ENCODE measurements at regions not wholly inside any gene's neighbourhood (a gene's known extent, or its start where the extent isn't known, plus 50 kb on each side); places are given as distances from the start of the nearest gene placed in this dataset.
A peak's percentile ranks its signal among the peaks of the same experiment; 100 is the strongest.

DNA sequence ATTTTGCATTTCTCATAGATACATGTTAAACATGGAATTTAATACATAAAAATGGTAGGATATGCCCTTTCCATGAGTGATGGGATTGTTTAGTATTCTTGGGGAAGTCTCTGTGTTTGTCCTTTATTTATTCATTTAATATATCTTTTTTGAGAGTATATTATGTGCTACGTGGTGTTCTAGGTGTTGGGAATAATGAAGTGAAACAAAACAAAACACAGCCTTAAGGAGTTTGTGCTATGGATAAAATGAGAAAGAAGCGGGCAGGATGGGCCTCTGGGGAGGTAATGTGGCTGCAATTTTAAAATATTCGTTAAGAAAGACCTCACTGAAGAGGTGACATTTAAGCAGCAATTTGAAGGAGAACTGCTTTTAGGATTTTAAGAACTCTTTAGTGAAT is 851.5 kb downstream of the MAFB start:
- Histone ChIP-seq H3K4me2 (ENCODE audit: low read length) (no peak overlapping the region), H2AFZ (ENCODE audit: low read depth, low read length) (no peak overlapping the region), H3K27ac (ENCODE audit: low read length) (no peak overlapping the region), H4K20me1 (ENCODE audit: insufficient read depth, low read length) (no peaks in the 10 kb centered on the region), H3K9me3 (ENCODE audit: insufficient read depth, low read length) (no peaks in the 10 kb centered on the region), H3K27me3 (ENCODE audit: low read depth, low read length) (no peaks in the 10 kb centered on the region), H3K4me1 (ENCODE audit: low read length) (peaks cover 15% of the 10 kb centered on the region; the same call in 1 of the 2 replicates), H3K79me2 (ENCODE audit: low read length) (no peaks in the 10 kb centered on the region), H3K4me3 (ENCODE audit: low read length) (no peak overlapping the region), H3K9ac (ENCODE audit: low read length) (no peak overlapping the region), H3K36me3 (replicated peaks; ENCODE audit: low read depth, low read length) (peaks cover 17% of the 10 kb centered on the region)
- TF ChIP-seq EZH2phosphoT487 (IDR thresholded peaks at IDR 0.05; ENCODE audit: low read depth): no peak

DNA sequence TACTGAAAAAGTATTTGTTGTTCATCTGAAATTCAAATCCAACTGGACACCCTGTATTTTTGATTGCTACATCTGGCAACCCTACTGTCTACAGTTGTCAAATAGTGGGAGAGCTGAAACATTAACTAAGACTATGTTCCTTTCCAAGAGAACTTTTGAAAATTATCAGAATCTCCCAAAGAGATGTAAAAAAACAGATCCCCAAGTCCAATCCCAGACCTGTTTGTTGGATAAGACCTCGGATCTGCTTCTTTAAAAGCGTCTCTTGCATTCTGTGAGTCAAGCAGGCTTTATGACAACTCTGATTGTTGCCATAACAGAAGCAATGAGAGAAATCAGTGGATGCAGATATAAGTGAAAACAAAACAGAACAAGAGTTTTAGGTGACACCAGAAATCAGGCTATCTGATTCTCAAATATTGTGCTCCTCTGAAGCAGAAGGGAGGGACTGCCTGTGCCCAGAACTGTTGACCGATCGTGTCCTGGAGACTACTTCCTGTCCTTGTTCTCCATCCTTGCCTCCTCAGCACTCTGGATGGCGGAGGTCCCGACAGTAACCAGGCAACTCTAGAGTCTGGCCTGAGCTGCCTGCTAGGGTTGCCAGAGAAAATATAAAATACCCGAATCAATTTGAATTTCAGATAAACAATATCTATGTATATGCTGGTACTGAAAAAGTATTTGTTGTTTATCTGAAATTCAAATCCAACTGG is 853.8 kb downstream of the MAFB start:
- no peaks in the 10 kb centered on the region for H3K79me2 ChIP-seq (ENCODE audit: low read length)
- 0 out of 2 replicates have a peak, but pooled peaks cover 3% of the 10 kb centered on the region for H3K9me3 ChIP-seq (ENCODE audit: insufficient read depth, low read length)
- H3K9ac ChIP-seq (ENCODE audit: low read length): no peak overlapping the region
- no peak overlapping the region for H3K27ac ChIP-seq (ENCODE audit: low read length)
- H3K4me3 ChIP-seq (ENCODE audit: low read length): no peak overlapping the region
- H2AFZ ChIP-seq (ENCODE audit: low read depth, low read length): no peak overlapping the region
- no peak for TF ChIP-seq EZH2phosphoT487 (IDR thresholded peaks at IDR 0.05; ENCODE audit: low read depth)
- TF ChIP-seq, protein P1, sequence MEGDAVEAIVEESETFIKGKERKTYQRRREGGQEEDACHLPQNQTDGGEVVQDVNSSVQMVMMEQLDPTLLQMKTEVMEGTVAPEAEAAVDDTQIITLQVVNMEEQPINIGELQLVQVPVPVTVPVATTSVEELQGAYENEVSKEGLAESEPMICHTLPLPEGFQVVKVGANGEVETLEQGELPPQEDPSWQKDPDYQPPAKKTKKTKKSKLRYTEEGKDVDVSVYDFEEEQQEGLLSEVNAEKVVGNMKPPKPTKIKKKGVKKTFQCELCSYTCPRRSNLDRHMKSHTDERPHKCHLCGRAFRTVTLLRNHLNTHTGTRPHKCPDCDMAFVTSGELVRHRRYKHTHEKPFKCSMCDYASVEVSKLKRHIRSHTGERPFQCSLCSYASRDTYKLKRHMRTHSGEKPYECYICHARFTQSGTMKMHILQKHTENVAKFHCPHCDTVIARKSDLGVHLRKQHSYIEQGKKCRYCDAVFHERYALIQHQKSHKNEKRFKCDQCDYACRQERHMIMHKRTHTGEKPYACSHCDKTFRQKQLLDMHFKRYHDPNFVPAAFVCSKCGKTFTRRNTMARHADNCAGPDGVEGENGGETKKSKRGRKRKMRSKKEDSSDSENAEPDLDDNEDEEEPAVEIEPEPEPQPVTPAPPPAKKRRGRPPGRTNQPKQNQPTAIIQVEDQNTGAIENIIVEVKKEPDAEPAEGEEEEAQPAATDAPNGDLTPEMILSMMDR (IDR thresholded peaks at IDR 0.05; ENCODE audit: low read depth, low read length): no peak
- no peak overlapping the region for H3K4me2 ChIP-seq (ENCODE audit: low read length)
- peaks cover 28% of the 10 kb centered on the region for H3K36me3 ChIP-seq (replicated peaks; ENCODE audit: low read depth, low read length)
- peaks cover 38% of the 10 kb centered on the region for H3K4me1 ChIP-seq (ENCODE audit: low read length)
- no peaks in the 10 kb centered on the region for H4K20me1 ChIP-seq (ENCODE audit: insufficient read depth, low read length)
- H3K27me3 ChIP-seq (ENCODE audit: low read depth, low read length): no peaks in the 10 kb centered on the region

DNA sequence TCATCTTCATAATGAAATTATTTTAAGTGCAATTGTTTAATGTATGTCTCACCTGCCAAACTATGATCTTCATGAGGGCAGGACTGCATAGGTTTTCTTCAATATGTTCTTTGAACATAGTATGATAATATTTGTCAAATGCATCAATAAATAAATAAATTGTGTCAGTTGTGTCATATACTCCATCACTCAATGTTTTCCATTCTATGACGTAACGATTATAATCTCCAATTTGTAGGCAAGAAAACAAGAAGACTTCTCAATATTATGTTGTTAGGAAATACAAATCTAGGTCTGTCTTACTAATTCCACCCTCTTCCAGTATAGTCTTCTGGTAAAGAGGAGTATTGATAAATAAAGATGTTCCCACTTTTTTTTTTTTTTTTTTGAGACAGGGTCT is 858.1 kb downstream of the MAFB start:
- Histone ChIP-seq H3K27ac (ENCODE audit: low read length) (peak overlapping the region; percentile 93), H2AFZ (ENCODE audit: low read depth, low read length) (no peak overlapping the region), H3K4me3 (ENCODE audit: low read length) (peak overlapping the region; percentile 52), H3K4me2 (ENCODE audit: low read length) (peak overlapping the region; percentile 76), H3K9ac (ENCODE audit: low read length) (peak overlapping the region; percentile 86), H3K9me3 (ENCODE audit: insufficient read depth, low read length) (peaks cover 10% of the 10 kb centered on the region; the same call in 1 of the 2 replicates), H4K20me1 (ENCODE audit: insufficient read depth, low read length) (no peaks in the 10 kb centered on the region), H3K36me3 (replicated peaks; ENCODE audit: low read depth, low read length) (peaks cover 46% of the 10 kb centered on the region), H3K27me3 (ENCODE audit: low read depth, low read length) (no peaks in the 10 kb centered on the region), H3K79me2 (ENCODE audit: low read length) (no peaks in the 10 kb centered on the region), H3K4me1 (ENCODE audit: low read length) (peaks cover 76% of the 10 kb centered on the region)
- TF ChIP-seq, protein P1 (IDR thresholded peaks at IDR 0.05; ENCODE audit: low read depth, low read length): no peak
- TF ChIP-seq EZH2phosphoT487 (IDR thresholded peaks at IDR 0.05; ENCODE audit: low read depth): no peak

DNA sequence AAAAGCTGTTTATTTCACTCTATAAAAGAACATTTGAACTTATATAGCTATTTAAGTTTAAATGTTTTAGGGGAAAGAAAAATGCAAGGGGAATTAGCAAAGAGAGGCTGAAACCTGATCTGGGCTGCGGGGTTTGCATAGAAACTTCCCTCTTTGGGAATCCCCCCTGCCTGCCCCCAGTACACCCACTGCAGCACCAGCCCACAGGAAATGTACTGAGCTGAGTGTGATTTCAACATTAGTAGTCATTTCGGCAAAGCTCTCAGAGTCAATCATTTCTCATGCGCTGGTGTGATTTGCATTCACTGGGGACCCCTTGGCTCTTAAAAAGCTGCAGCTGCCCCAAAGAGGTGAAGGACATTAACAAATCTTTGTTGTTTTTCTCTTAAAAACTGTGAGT is 859.4 kb downstream of the MAFB start:
- H3K4me3 ChIP-seq (ENCODE audit: low read length): peak overlapping the region; percentile 60
- H3K27me3 ChIP-seq (ENCODE audit: low read depth, low read length): no peaks in the 10 kb centered on the region
- peak overlapping the region; percentile 93 for H3K27ac ChIP-seq (ENCODE audit: low read length)
- H3K79me2 ChIP-seq (ENCODE audit: low read length): no peaks in the 10 kb centered on the region
- TF ChIP-seq, protein P1 (IDR thresholded peaks at IDR 0.05; ENCODE audit: low read depth, low read length): no peak
- no peak for TF ChIP-seq EZH2phosphoT487 (IDR thresholded peaks at IDR 0.05; ENCODE audit: low read depth)
- H3K4me1 ChIP-seq (ENCODE audit: low read length): peaks cover 83% of the 10 kb centered on the region
- H3K9me3 ChIP-seq (ENCODE audit: insufficient read depth, low read length): peaks cover 10% of the 10 kb centered on the region; the same call in 1 of the 2 replicates
- peaks cover 53% of the 10 kb centered on the region for H3K36me3 ChIP-seq (replicated peaks; ENCODE audit: low read depth, low read length)
- H3K4me2 ChIP-seq (ENCODE audit: low read length): peak overlapping the region; percentile 76
- peak overlapping the region; percentile 49; the same call in 1 of the 2 replicates for H2AFZ ChIP-seq (ENCODE audit: low read depth, low read length)
- H3K9ac ChIP-seq (ENCODE audit: low read length): peak overlapping the region; percentile 86
- H4K20me1 ChIP-seq (ENCODE audit: insufficient read depth, low read length): no peaks in the 10 kb centered on the region
